ENCODE measurements at regions not wholly inside any gene's neighbourhood (a gene's known extent, or its start where the extent isn't known, plus 50 kb on each side); places are given as distances from the start of the nearest gene placed in this dataset.
"Not testable (repeated sequence)": the region's sequence is repeated elsewhere in the genome, so short reads cannot be mapped to it uniquely, and the experiment has no call there.

- Histone ChIP-seq H3K4me3 (ENCODE audit: insufficient read depth, low read depth, low read length, poor library complexity, severe bottlenecking) (no peak overlapping the region), H3K4me1 (ENCODE audit: control insufficient read depth, insufficient read depth, low read length, poor library complexity, severe bottlenecking) (no peaks in the 10 kb centered on the region), H3K9me3 (ENCODE audit: control insufficient read depth, low read length) (no peaks in the 10 kb centered on the region), H3K36me3 (ENCODE audit: control insufficient read depth, insufficient read depth, low read length) (no peaks in the 10 kb centered on the region), H3K27me3 (replicated peaks; ENCODE audit: control insufficient read depth, insufficient read depth, low read length, poor library complexity, severe bottlenecking) (no peaks in the 10 kb centered on the region), H3K27ac (ENCODE audit: insufficient read depth, low read length, poor library complexity, severe bottlenecking) (no peak overlapping the region)
- no peak for DNase-seq
These were observed 342.3 kb upstream of the SGO1 start for GRCh38 chr3:20528180-20528770.

DNA sequence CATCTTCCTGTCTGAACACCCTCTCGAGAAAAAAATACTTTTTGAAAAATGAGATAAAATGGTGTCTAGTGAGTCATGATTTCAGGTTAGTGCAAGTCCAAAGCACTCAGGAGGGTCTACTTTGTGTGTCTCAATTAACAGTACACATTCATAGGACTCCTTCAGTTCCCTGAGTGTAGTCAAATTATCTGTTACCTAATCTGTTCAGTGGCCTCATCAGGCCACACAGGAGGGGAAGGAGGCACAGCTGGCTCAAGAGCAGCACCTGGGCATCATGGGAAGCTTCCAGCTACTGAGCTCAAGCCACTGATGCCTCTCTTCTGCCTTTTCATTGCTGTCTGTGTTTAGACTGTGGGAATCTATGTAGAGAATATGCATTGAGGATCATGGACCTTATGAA lies 341.4 kb upstream of the SGO1 start:
- Histone ChIP-seq H3K4me1 (ENCODE audit: control insufficient read depth, insufficient read depth, low read length, poor library complexity, severe bottlenecking) (no peaks in the 10 kb centered on the region), H3K36me3 (ENCODE audit: control insufficient read depth, insufficient read depth, low read length) (no peaks in the 10 kb centered on the region)

DNA sequence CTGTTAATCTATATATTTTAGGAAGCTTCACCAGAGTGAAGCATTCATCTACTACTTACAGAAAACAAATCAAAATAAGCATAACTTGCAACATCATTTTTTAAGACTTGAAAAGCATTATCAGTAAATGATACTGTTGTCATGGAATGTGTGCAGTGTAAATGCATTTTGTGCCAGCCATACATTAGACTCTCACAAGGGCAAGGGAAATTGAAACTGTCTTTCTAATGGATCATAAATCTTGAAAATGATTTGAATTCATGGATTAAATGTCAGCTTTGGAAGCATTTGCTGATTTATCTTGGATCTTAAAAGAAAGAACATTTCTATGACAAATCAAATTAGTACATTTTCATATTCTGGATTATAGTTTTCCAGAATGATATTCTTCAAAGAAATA lies 338.3 kb upstream of the SGO1 start:
- Histone ChIP-seq H3K4me3 (ENCODE audit: insufficient read depth, low read depth, low read length, poor library complexity, severe bottlenecking) (no peak overlapping the region), H3K27ac (ENCODE audit: insufficient read depth, low read length, poor library complexity, severe bottlenecking) (no peak overlapping the region), H3K9me3 (ENCODE audit: control insufficient read depth, low read length) (no peaks in the 10 kb centered on the region), H3K27me3 (replicated peaks; ENCODE audit: control insufficient read depth, insufficient read depth, low read length, poor library complexity, severe bottlenecking) (no peaks in the 10 kb centered on the region), H3K4me1 (ENCODE audit: control insufficient read depth, insufficient read depth, low read length, poor library complexity, severe bottlenecking) (no peaks in the 10 kb centered on the region), H3K36me3 (ENCODE audit: control insufficient read depth, insufficient read depth, low read length) (no peaks in the 10 kb centered on the region)
- no peak for DNase-seq

More for the DNA sequence above, 341.4 kb upstream of the SGO1 start:
- H3K27me3 ChIP-seq (replicated peaks; ENCODE audit: control insufficient read depth, insufficient read depth, low read length, poor library complexity, severe bottlenecking), result no peaks in the 10 kb centered on the region
- DNase-seq, result no peak
- H3K27ac ChIP-seq (ENCODE audit: insufficient read depth, low read length, poor library complexity, severe bottlenecking), result no peak overlapping the region
- H3K9me3 ChIP-seq (ENCODE audit: control insufficient read depth, low read length), result no peaks in the 10 kb centered on the region
- H3K4me3 ChIP-seq (ENCODE audit: insufficient read depth, low read depth, low read length, poor library complexity, severe bottlenecking), result no peak overlapping the region

DNA sequence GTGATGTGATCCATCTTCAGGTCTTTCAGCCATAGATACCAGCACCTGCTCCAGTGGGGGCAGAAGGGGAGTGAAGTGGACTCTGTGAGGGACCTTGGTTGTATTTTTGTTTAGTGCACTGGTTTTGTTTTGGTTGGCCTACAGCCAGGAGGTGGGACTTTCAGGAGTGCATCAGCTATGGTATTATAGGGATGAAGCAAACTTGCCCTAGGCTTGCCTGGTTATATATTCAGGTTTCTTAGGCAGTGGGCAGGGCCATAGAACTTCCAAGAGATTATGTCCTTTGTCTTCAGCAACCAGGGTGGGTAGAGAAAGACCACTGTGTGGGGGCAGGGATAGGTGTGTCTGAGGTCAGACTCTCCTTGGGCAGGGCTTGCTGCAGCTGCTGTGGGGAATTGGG lies 337.3 kb upstream of the SGO1 start:
- no peak for DNase-seq
- Histone ChIP-seq H3K4me1 (ENCODE audit: control insufficient read depth, insufficient read depth, low read length, poor library complexity, severe bottlenecking) (no peaks in the 10 kb centered on the region), H3K27me3 (replicated peaks; ENCODE audit: control insufficient read depth, insufficient read depth, low read length, poor library complexity, severe bottlenecking) (no peaks in the 10 kb centered on the region), H3K27ac (ENCODE audit: insufficient read depth, low read length, poor library complexity, severe bottlenecking) (no peak overlapping the region), H3K9me3 (ENCODE audit: control insufficient read depth, low read length) (no peaks in the 10 kb centered on the region), H3K36me3 (ENCODE audit: control insufficient read depth, insufficient read depth, low read length) (no peaks in the 10 kb centered on the region), H3K4me3 (ENCODE audit: insufficient read depth, low read depth, low read length, poor library complexity, severe bottlenecking) (no peak overlapping the region)

DNA sequence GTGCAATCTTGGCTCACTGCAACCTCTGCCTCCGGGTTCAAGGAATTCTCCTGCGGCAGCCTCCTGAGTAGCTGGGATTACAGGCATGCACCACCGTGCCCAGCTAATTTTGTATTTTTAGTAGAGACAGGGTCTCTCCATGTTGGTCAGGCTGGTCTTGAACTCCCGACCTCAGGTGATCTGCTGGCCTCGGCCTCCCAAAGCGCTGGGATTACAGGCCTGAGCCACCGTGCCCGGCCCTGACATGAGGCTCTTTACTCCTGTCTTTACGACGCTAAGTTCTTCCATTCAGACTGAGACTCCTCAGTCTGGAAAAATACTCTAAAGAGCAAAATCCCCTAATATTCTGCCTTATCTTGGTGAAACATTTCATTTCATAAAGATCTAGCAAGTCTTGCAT lies 331.3 kb upstream of the SGO1 start:
- H3K27me3 ChIP-seq (replicated peaks; ENCODE audit: control insufficient read depth, insufficient read depth, low read length, poor library complexity, severe bottlenecking); H3K9me3 ChIP-seq (ENCODE audit: control insufficient read depth, low read length); H3K4me3 ChIP-seq (ENCODE audit: insufficient read depth, low read depth, low read length, poor library complexity, severe bottlenecking); H3K36me3 ChIP-seq (ENCODE audit: control insufficient read depth, insufficient read depth, low read length); H3K4me1 ChIP-seq (ENCODE audit: control insufficient read depth, insufficient read depth, low read length, poor library complexity, severe bottlenecking); DNase-seq; H3K27ac ChIP-seq (ENCODE audit: insufficient read depth, low read length, poor library complexity, severe bottlenecking): not testable (repeated sequence)

- no peaks in the 10 kb centered on the region for H3K27me3 ChIP-seq (replicated peaks; ENCODE audit: control insufficient read depth, insufficient read depth, low read length, poor library complexity, severe bottlenecking)
- no peak overlapping the region for H3K27ac ChIP-seq (ENCODE audit: insufficient read depth, low read length, poor library complexity, severe bottlenecking)
- DNase-seq, result no peak
- no peak overlapping the region for H3K4me3 ChIP-seq (ENCODE audit: insufficient read depth, low read depth, low read length, poor library complexity, severe bottlenecking)
- no peaks in the 10 kb centered on the region for H3K4me1 ChIP-seq (ENCODE audit: control insufficient read depth, insufficient read depth, low read length, poor library complexity, severe bottlenecking)
- H3K9me3 ChIP-seq (ENCODE audit: control insufficient read depth, low read length), result no peaks in the 10 kb centered on the region
- H3K36me3 ChIP-seq (ENCODE audit: control insufficient read depth, insufficient read depth, low read length), result no peaks in the 10 kb centered on the region
These were observed 330.3 kb upstream of the SGO1 start for GRCh38 chr3:20516311-20516710.

DNA sequence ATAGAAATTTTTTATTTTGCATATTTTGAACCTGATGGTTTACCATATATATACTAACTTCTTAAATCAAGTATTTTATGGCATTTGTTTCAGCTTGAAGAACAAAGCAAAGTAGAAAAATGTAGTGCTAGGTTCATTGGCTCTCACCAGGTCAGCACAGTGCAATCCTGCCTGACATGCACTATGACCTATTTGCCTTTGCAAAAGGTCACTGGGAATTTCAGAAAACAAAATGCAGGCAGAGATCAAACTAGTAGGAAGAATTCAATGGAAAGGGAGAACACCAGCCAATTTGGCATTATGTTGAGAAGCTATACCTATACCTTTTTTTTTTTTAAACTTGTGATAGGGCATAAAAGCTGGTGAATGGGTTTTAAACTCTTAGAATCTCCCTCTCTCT lies 329.8 kb upstream of the SGO1 start:
- H3K4me1 ChIP-seq (ENCODE audit: control insufficient read depth, insufficient read depth, low read length, poor library complexity, severe bottlenecking), result no peaks in the 10 kb centered on the region
- DNase-seq, result no peak
- H3K4me3 ChIP-seq (ENCODE audit: insufficient read depth, low read depth, low read length, poor library complexity, severe bottlenecking), result no peak overlapping the region
- no peak overlapping the region for H3K27ac ChIP-seq (ENCODE audit: insufficient read depth, low read length, poor library complexity, severe bottlenecking)
- no peaks in the 10 kb centered on the region for H3K9me3 ChIP-seq (ENCODE audit: control insufficient read depth, low read length)
- no peaks in the 10 kb centered on the region for H3K27me3 ChIP-seq (replicated peaks; ENCODE audit: control insufficient read depth, insufficient read depth, low read length, poor library complexity, severe bottlenecking)
- no peaks in the 10 kb centered on the region for H3K36me3 ChIP-seq (ENCODE audit: control insufficient read depth, insufficient read depth, low read length)

GRCh38 chr3:20511863-20512505 lies 326.0 kb upstream of the SGO1 start:
- H3K27me3 ChIP-seq (replicated peaks; ENCODE audit: control insufficient read depth, insufficient read depth, low read length, poor library complexity, severe bottlenecking), result no peaks in the 10 kb centered on the region
- H3K4me3 ChIP-seq (ENCODE audit: insufficient read depth, low read depth, low read length, poor library complexity, severe bottlenecking), result no peak overlapping the region
- H3K36me3 ChIP-seq (ENCODE audit: control insufficient read depth, insufficient read depth, low read length), result no peaks in the 10 kb centered on the region
- DNase-seq, result no peak
- H3K4me1 ChIP-seq (ENCODE audit: control insufficient read depth, insufficient read depth, low read length, poor library complexity, severe bottlenecking), result no peaks in the 10 kb centered on the region
- H3K9me3 ChIP-seq (ENCODE audit: control insufficient read depth, low read length), result no peaks in the 10 kb centered on the region
- no peak overlapping the region for H3K27ac ChIP-seq (ENCODE audit: insufficient read depth, low read length, poor library complexity, severe bottlenecking)

GRCh38 chr3:20510396-20510795 lies 324.4 kb upstream of the SGO1 start:
- Histone ChIP-seq H3K4me3 (ENCODE audit: insufficient read depth, low read depth, low read length, poor library complexity, severe bottlenecking) (no peak overlapping the region), H3K9me3 (ENCODE audit: control insufficient read depth, low read length) (no peaks in the 10 kb centered on the region), H3K36me3 (ENCODE audit: control insufficient read depth, insufficient read depth, low read length) (no peaks in the 10 kb centered on the region), H3K4me1 (ENCODE audit: control insufficient read depth, insufficient read depth, low read length, poor library complexity, severe bottlenecking) (no peaks in the 10 kb centered on the region), H3K27ac (ENCODE audit: insufficient read depth, low read length, poor library complexity, severe bottlenecking) (no peak overlapping the region), H3K27me3 (replicated peaks; ENCODE audit: control insufficient read depth, insufficient read depth, low read length, poor library complexity, severe bottlenecking) (no peaks in the 10 kb centered on the region)
- DNase-seq, result no peak

- no peaks in the 10 kb centered on the region for H3K9me3 ChIP-seq (ENCODE audit: control insufficient read depth, low read length)
- H3K4me1 ChIP-seq (ENCODE audit: control insufficient read depth, insufficient read depth, low read length, poor library complexity, severe bottlenecking), result no peaks in the 10 kb centered on the region
- H3K36me3 ChIP-seq (ENCODE audit: control insufficient read depth, insufficient read depth, low read length), result no peaks in the 10 kb centered on the region
- no peak overlapping the region for H3K4me3 ChIP-seq (ENCODE audit: insufficient read depth, low read depth, low read length, poor library complexity, severe bottlenecking)
- no peak for DNase-seq
- H3K27me3 ChIP-seq (replicated peaks; ENCODE audit: control insufficient read depth, insufficient read depth, low read length, poor library complexity, severe bottlenecking), result no peaks in the 10 kb centered on the region
- H3K27ac ChIP-seq (ENCODE audit: insufficient read depth, low read length, poor library complexity, severe bottlenecking), result no peak overlapping the region
These were observed 317.5 kb upstream of the SGO1 start for GRCh38 chr3:20503394-20504082.

Measured in effector memory CD4-positive, alpha-beta T cell (primary cell).